H1 (cell line): ENCODE measurements at regions not wholly inside any gene's neighbourhood (a gene's known extent, or its start where the extent isn't known, plus 50 kb on each side); places are given as distances from the start of the nearest gene placed in this dataset.
A peak's percentile ranks its signal among the peaks of the same experiment; 100 is the strongest.

Experiments used
- CTCF ChIA-PET: fragments of 300-600 bp; sonication (Branson Sonifier 250); formaldehyde crosslinking; loops from one replicate; lab custom pipeline; 2021; ENCODE audit not compliant: partially characterized antibody; lab: Charles Lee
- POLR2A ChIA-PET: fragments of 300-600 bp; sonication (Branson Sonifier 250); formaldehyde crosslinking; loops from one replicate; lab custom pipeline; 2021; ENCODE audit warnings: inconsistent platforms; ENCODE audit not compliant: partially characterized antibody; lab: Charles Lee
- DNase-seq, 2 experiments: peaks; one replicate each; pipeline versions ENCODE4 v3.0.0 to v3.0.0-alpha.2; 2010 to 2022; ENCODE audit warnings: low spot score in 2 of 2, low read depth in 1 of 2, mixed read lengths in 1 of 2
- FAIRE-seq: peaks from 2 replicates; lab custom pipeline; 2011; peaks lifted over from hg19 to GRCh38; lab: Jason Lieb, UNC
- H2AFZ ChIP-seq: 2 replicates; pipeline ENCODE4 v1.8.1; 2012; ENCODE audit warnings: low read length, inconsistent platforms
- H2AK5ac ChIP-seq: 2 replicates; pipeline ENCODE4 v1.6.1; 2013; ENCODE audit warnings: low read depth, low read length
- H2BK120ac ChIP-seq: replicated peaks from 2 replicates; pipeline ENCODE3; 2013; ENCODE audit warnings: low read depth, low read length, inconsistent platforms
- H2BK12ac ChIP-seq: 2 replicates; pipeline ENCODE4 v1.6.1; 2013; ENCODE audit warnings: low read depth, low read length
- H2BK15ac ChIP-seq: 2 replicates; pipeline ENCODE4 v1.6.1; 2013; ENCODE audit warnings: low read length
- H2BK20ac ChIP-seq: 2 replicates; pipeline ENCODE4 v1.6.1; 2013; ENCODE audit warnings: low read length
- H2BK5ac ChIP-seq: 2 replicates; pipeline ENCODE4 v1.6.1; 2013; ENCODE audit warnings: low read depth, low read length
- H3K14ac ChIP-seq: 2 replicates; pipeline ENCODE4 v1.6.1; 2013; ENCODE audit warnings: inconsistent platforms; ENCODE audit not compliant: insufficient read length
- H3K18ac ChIP-seq: 2 replicates; pipeline ENCODE4 v1.6.1; 2013; ENCODE audit warnings: low read length; ENCODE audit errors: extremely low read depth
- H3K23ac ChIP-seq: 2 replicates; pipeline ENCODE4 v1.6.1; 2013; ENCODE audit warnings: inconsistent platforms; ENCODE audit not compliant: insufficient read length
- H3K23me2 ChIP-seq: 2 replicates; pipeline ENCODE4 v1.6.1; 2013; ENCODE audit warnings: low read depth, low read length
- H3K27ac ChIP-seq: 2 replicates; pipeline ENCODE4 v1.6.1; 2011; ENCODE audit warnings: low read depth, low read length, inconsistent platforms
- H3K27me3 ChIP-seq, 4 experiments: replicated peaks in 1 of 4; 1 replicate in 1 of 4; 2 replicates in 3 of 4; pipeline versions ENCODE4 v1.6.1 to v1.8.1; 2011 to 2013; ENCODE audit warnings: low read length in 3 of 4, mild to moderate bottlenecking in 3 of 4, inconsistent platforms in 2 of 4, mixed read lengths in 2 of 4, moderate library complexity in 1 of 4; ENCODE audit not compliant: control insufficient read depth in 3 of 4, insufficient read depth in 3 of 4; ENCODE audit errors: extremely low read depth in 1 of 4
- H3K36me3 ChIP-seq, 4 experiments: 2 replicates each; pipeline versions ENCODE4 v1.6.1 to v1.8.1; 2011 to 2013; ENCODE audit warnings: mild to moderate bottlenecking in 4 of 4, low read length in 3 of 4, moderate library complexity in 2 of 4, control low read depth in 1 of 4, inconsistent platforms in 1 of 4; ENCODE audit not compliant: insufficient read depth in 4 of 4, control insufficient read depth in 2 of 4
- H3K4ac ChIP-seq: replicated peaks from 2 replicates; pipeline ENCODE3; 2013; ENCODE audit warnings: low read length, low read depth, mixed read lengths, inconsistent platforms; ENCODE audit not compliant: insufficient read length
- H3K4me1 ChIP-seq, 4 experiments: replicated peaks in 1 of 4; 1 replicate in 1 of 4; 2 replicates in 3 of 4; pipeline versions ENCODE4 v1.6.1 to v1.8.1; 2011 to 2013; ENCODE audit warnings: low read length in 3 of 4, inconsistent platforms in 2 of 4, mixed read lengths in 1 of 4; ENCODE audit not compliant: insufficient read depth in 4 of 4, control insufficient read depth in 3 of 4
- H3K4me2 ChIP-seq, 2 experiments: 2 replicates each; pipeline versions ENCODE4 v1.6.1 to v1.8.1; 2011 to 2013; ENCODE audit warnings: low read depth in 2 of 2, low read length in 2 of 2, control low read depth in 1 of 2, inconsistent platforms in 1 of 2, mild to moderate bottlenecking in 1 of 2; ENCODE audit not compliant: insufficient read depth in 1 of 2
- H3K4me3 ChIP-seq, 4 experiments: fragments of 200-600, 300-600 bp in 1 of 4; sonication (generic), shearing (Covaris generic), sonication (Bioruptor Twin) in 1 of 4; 2 replicates each; pipeline versions ENCODE4 v1.5.1 to v1.8.1; 2011 to 2016; ENCODE audit warnings: low read length in 4 of 4, low read depth in 3 of 4, control low read depth in 2 of 4, inconsistent platforms in 2 of 4, mild to moderate bottlenecking in 2 of 4, mixed read lengths in 1 of 4, moderate library complexity in 1 of 4; ENCODE audit not compliant: insufficient read depth in 2 of 4; ENCODE audit errors: extremely low read depth in 1 of 4
- H3K56ac ChIP-seq: replicated peaks from 2 replicates; pipeline ENCODE3; 2013; ENCODE audit warnings: low read depth, mild to moderate bottlenecking, mixed read lengths, low read length, inconsistent platforms; ENCODE audit not compliant: insufficient read length
- H3K79me1 ChIP-seq: 2 replicates; pipeline ENCODE4 v1.6.1; 2013; ENCODE audit warnings: low read depth, low read length, control low read depth
- H3K79me2 ChIP-seq, 2 experiments: 2 replicates each; pipeline versions ENCODE4 v1.6.1 to v1.8.1; 2012 to 2013; ENCODE audit warnings: low read length in 2 of 2, mild to moderate bottlenecking in 2 of 2, inconsistent platforms in 1 of 2; ENCODE audit not compliant: insufficient read depth in 2 of 2, control insufficient read depth in 1 of 2
- H3K9ac ChIP-seq, 4 experiments: replicated peaks in 1 of 4; 1 replicate in 1 of 4; 2 replicates in 3 of 4; pipeline versions ENCODE4 v1.6.1 to v1.8.1; 2011 to 2013; ENCODE audit warnings: low read depth in 3 of 4, low read length in 3 of 4, control low read depth in 2 of 4, mild to moderate bottlenecking in 2 of 4, moderate library complexity in 2 of 4, inconsistent platforms in 1 of 4; ENCODE audit errors: extremely low read depth in 1 of 4
- H3K9me3 ChIP-seq, 2 experiments: 2 replicates each; pipeline versions ENCODE4 v1.6.1 to v1.8.1; 2012 to 2013; ENCODE audit warnings: mild to moderate bottlenecking in 2 of 2, moderate library complexity in 2 of 2, control low read depth in 1 of 2, inconsistent platforms in 1 of 2, low read depth in 1 of 2, low read length in 1 of 2, mixed read lengths in 1 of 2; ENCODE audit not compliant: insufficient read depth in 2 of 2
- H4K20me1 ChIP-seq, 2 experiments: replicated peaks in 1 of 2; 2 replicates each; pipeline versions ENCODE3 to v1.8.1; 2011 to 2013; ENCODE audit warnings: inconsistent platforms in 2 of 2, low read length in 2 of 2, mild to moderate bottlenecking in 1 of 2; ENCODE audit not compliant: insufficient read depth in 2 of 2, control insufficient read depth in 1 of 2
- H4K5ac ChIP-seq: 2 replicates; pipeline ENCODE4 v1.6.1; 2013; ENCODE audit warnings: low read length, low read depth, mixed read lengths, inconsistent platforms; ENCODE audit not compliant: insufficient read length
- H4K8ac ChIP-seq: 2 replicates; pipeline ENCODE4 v1.8.0; 2013; ENCODE audit warnings: mild to moderate bottlenecking, moderate library complexity, low read length, inconsistent platforms; ENCODE audit not compliant: insufficient read depth; ENCODE audit errors: extremely low read depth
- H4K91ac ChIP-seq: replicated peaks from 2 replicates; pipeline ENCODE3; 2013; ENCODE audit warnings: low read length, mixed read lengths, inconsistent platforms; ENCODE audit not compliant: insufficient read length
- RFX5 ChIP-seq: IDR thresholded peaks from 2 replicates; pipeline ENCODE4 v1.6.1; 2011; ENCODE audit warnings: low read depth, low read length, improper control_type of control experiment, borderline replicate concordance
- SUZ12 ChIP-seq: fragments of 200-600 bp; sonication (generic); IDR thresholded peaks from 2 replicates; pipeline ENCODE4 v1.6.1; 2012; ENCODE audit warnings: mild to moderate bottlenecking, inconsistent platforms, low read length, moderate library complexity, mixed read lengths
- WGBS, 2 experiments: shearing (Covaris generic) in 1 of 2; methylation state at CpG; one replicate each; pipeline versions ENCODE4 v1.1.6 to v1.1.7; 2013 to 2015; ENCODE audit warnings: low lambda C conversion rate in 2 of 2, mixed read lengths in 2 of 2, inconsistent platforms in 1 of 2, low coverage in 1 of 2, missing lambda C conversion rate in 1 of 2; ENCODE audit not compliant: insufficient replicate concordance in 2 of 2, insufficient coverage in 1 of 2, insufficient read length in 1 of 2; ENCODE audit errors: extremely low coverage in 1 of 2, missing lambda C conversion rate in 1 of 2; 5-methylcytosine and 5-hydroxymethylcytosine counted together

DNA sequence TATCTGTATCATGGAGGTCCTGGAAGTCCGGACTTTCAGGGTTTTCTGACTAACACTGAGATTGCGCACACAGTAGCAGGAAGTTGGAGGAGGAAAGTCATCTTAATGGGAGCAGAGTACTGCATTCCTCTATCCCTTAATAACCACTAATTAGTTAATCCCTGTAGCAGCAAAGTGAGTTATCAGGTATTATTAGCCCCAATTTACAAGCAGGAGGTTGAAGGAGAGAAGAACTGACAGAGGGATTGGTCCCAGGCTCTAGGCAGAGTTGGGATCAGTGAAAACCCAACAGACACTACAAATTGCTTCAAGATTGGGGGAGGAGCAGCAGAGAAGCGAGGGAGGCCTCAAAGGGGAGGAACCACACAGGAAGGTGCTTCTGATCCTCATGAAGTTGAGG, 74.5 kb upstream of the XPA start:
- Histone ChIP-seq H4K91ac (no peak overlapping the region), H3K79me1 (no peaks in the 10 kb centered on the region), H2BK12ac (no peak overlapping the region), H4K8ac (no peak overlapping the region), H3K4me2 (peak overlapping the region; percentile 30 to 44), H3K4me3 (peak overlapping the region in 1 of 4 experiments; percentile 19; a peak in 1 of 8 replicates), H3K36me3 (no peaks in the 10 kb centered on the region), H2BK15ac (no peak overlapping the region), H3K18ac (no peak overlapping the region; the same call in 1 of the 2 replicates), H3K4ac (no peak overlapping the region), H4K20me1 (no peaks in the 10 kb centered on the region), H2AK5ac (no peak overlapping the region), H3K56ac (no peak overlapping the region), H4K5ac (no peak overlapping the region), H3K9ac (no peak overlapping the region), H3K23ac (no peak overlapping the region), H3K9me3 (no peaks in the 10 kb centered on the region), H2BK5ac (no peak overlapping the region), H3K23me2 (no peaks in the 10 kb centered on the region; the same call in 1 of the 2 replicates), H3K79me2 (no peaks in the 10 kb centered on the region), H3K27me3 (peaks cover 0 to 3% (median 2%) of the 10 kb centered on the region in 4 experiments; a peak in 3 of 7 replicates), H2AFZ (no peak overlapping the region), H2BK120ac (no peak overlapping the region), H3K4me1 (peaks cover 0 to 9% (median 4%) of the 10 kb centered on the region in 4 experiments; a peak in 4 of 7 replicates), H2BK20ac (no peak overlapping the region), H3K27ac (no peak overlapping the region), H3K14ac (no peak overlapping the region)
- FAIRE-seq (no peak), DNase-seq (no peak)
- WGBS, 2 experiments = 92% methylated on average over 3 of the region's 3 CpGs; no CpG with 5 or more reads in 1 of the 2 experiments
- POLR2A ChIA-PET = no interaction called here
- CTCF ChIA-PET = no interaction called here
- no peak for TF ChIP-seq RFX5
- TF ChIP-seq SUZ12 = no peak
